CD4-positive, alpha-beta T cell (primary cell): ENCODE measurements at regions not wholly inside any gene's neighbourhood (a gene's known extent, or its start where the extent isn't known, plus 50 kb on each side); places are given as distances from the start of the nearest gene placed in this dataset.

ENCODE experiments used
- ATAC-seq: fragments of 200-7000 bp; cut with Tn5 transposase; one replicate; pipeline ENCODE4 v1.10.0; 2022; ENCODE audit warnings: mild to moderate bottlenecking; ENCODE audit not compliant: poor library complexity
- CTCF ChIA-PET: fragments of 350-600 bp; sonication (Branson Sonifier 250); formaldehyde crosslinking; loops from one replicate; lab custom pipeline; 2021; ENCODE audit warnings: antibody characterized with exemption, inconsistent platforms; lab: Charles Lee
- POLR2A ChIA-PET: fragments of 350-600 bp; sonication (Branson Sonifier 250); formaldehyde crosslinking; loops from one replicate; lab custom pipeline; 2021; ENCODE audit warnings: antibody characterized with exemption, inconsistent platforms; lab: Charles Lee
- DNase-seq, 14 experiments: peaks; one replicate each; pipeline ENCODE4 v3.0.0-alpha.2; 2013 to 2020; ENCODE audit warnings: mixed read lengths in 2 of 14
- H3K27ac ChIP-seq, 2 donors: one replicate each; pipeline versions ENCODE4 v1.5.1 to v1.7.0; 2013; ENCODE audit warnings: low read length in 2 of 2, low read depth in 1 of 2, mild to moderate bottlenecking in 1 of 2
- H3K27me3 ChIP-seq, 2 experiments: 1 replicate in 1 of 2; 2 replicates in 1 of 2; pipeline versions ENCODE4 v1.6.1 to v1.7.0; 2013; ENCODE audit warnings: low read length in 2 of 2, control low read depth in 1 of 2, mild to moderate bottlenecking in 1 of 2, moderate library complexity in 1 of 2; ENCODE audit not compliant: insufficient read depth in 2 of 2, control insufficient read depth in 1 of 2
- H3K36me3 ChIP-seq: one replicate; pipeline ENCODE4 v1.6.1; 2013; ENCODE audit warnings: low read length, control low read depth; ENCODE audit not compliant: insufficient read depth
- H3K4me1 ChIP-seq: one replicate; pipeline ENCODE4 v1.6.1; 2013; ENCODE audit warnings: low read length, control low read depth; ENCODE audit not compliant: insufficient read depth
- H3K4me3 ChIP-seq: one replicate; pipeline ENCODE4 v1.5.1; 2013; ENCODE audit warnings: mild to moderate bottlenecking, low read length, moderate library complexity
- H3K9me3 ChIP-seq, 2 experiments: 1 replicate in 1 of 2; 2 replicates in 1 of 2; pipeline versions ENCODE4 v1.6.1 to v1.7.0; 2013; ENCODE audit warnings: low read length in 2 of 2, mild to moderate bottlenecking in 2 of 2, control low read depth in 1 of 2, moderate library complexity in 1 of 2; ENCODE audit not compliant: control insufficient read depth in 1 of 2, insufficient read depth in 1 of 2
- H3K27ac Mint-ChIP-seq: one replicate; pipeline ENCODE4 v1.8.0; 2020; ENCODE audit warnings: mixed read lengths
- H3K27me3 Mint-ChIP-seq: one replicate; pipeline ENCODE4 v1.8.0; 2021; ENCODE audit warnings: mixed read lengths
- H3K36me3 Mint-ChIP-seq: one replicate; pipeline ENCODE4 v1.8.0; 2021; ENCODE audit warnings: low read depth, mixed read lengths
- H3K4me1 Mint-ChIP-seq: one replicate; pipeline ENCODE4 v1.8.0; 2021; ENCODE audit warnings: low read depth, mixed read lengths
- H3K4me3 Mint-ChIP-seq: one replicate; pipeline ENCODE4 v1.8.0; 2020; ENCODE audit warnings: mild to moderate bottlenecking, mixed read lengths
- H3K9me3 Mint-ChIP-seq: one replicate; pipeline ENCODE4 v1.8.0; 2020; ENCODE audit warnings: mixed read lengths
- CTCF ChIP-seq: fragments of 200-600 bp; IDR thresholded peaks from one replicate; pipeline ENCODE4 v1.8.0; 2022; ENCODE audit warnings: antibody characterized with exemption, mild to moderate bottlenecking
- intact Hi-C, 2 experiments: fragments of 100-400 bp; cut with DNase I in 1 of 2; cut with micrococcal nuclease in 1 of 2; formaldehyde crosslinking; loops; one replicate each; pipeline versions ENCODE4 v1.15.1 to v1.9.0; 2023 to 2025; cut with DNase I, micrococcal nuclease

- Mint-ChIP-seq H3K9me3 (no peaks in the 10 kb centered on the region), H3K27ac (no peak overlapping the region), H3K36me3 (no peaks in the 10 kb centered on the region), H3K4me3 (no peak overlapping the region), H3K4me1 (no peaks in the 10 kb centered on the region), H3K27me3 (peaks cover 21% of the 10 kb centered on the region)
- no peaks in the 10 kb centered on the region for H3K4me1 ChIP-seq
- CTCF ChIA-PET = no interaction called here
- H3K27me3 ChIP-seq = peaks cover 0 to 2% of the 10 kb centered on the region in 2 experiments
- no peak overlapping the region for H3K4me3 ChIP-seq
- intact Hi-C loops = no loop called here
- POLR2A ChIA-PET = no interaction called here
- TF ChIP-seq CTCF = no peak
- no peaks in the 10 kb centered on the region for H3K36me3 ChIP-seq
- H3K27ac ChIP-seq = no peak overlapping the region
- DNase-seq (no peak), ATAC-seq (no peak)
- H3K9me3 ChIP-seq = peaks cover 0 to 22% of the 10 kb centered on the region in 2 experiments
Observed at GRCh38 chr16:49024896-49025295, 256.7 kb downstream of the CBLN1 start.

GRCh38 chr16:49024016-49024415 lies 257.6 kb downstream of the CBLN1 start:
- H3K9me3 ChIP-seq = peaks cover 0 to 24% of the 10 kb centered on the region in 2 experiments
- no peak for DNase-seq
- intact Hi-C loops = no loop called here
- POLR2A ChIA-PET = no interaction called here
- Mint-ChIP-seq H3K27me3 (peaks cover 21% of the 10 kb centered on the region), H3K36me3 (no peaks in the 10 kb centered on the region), H3K9me3 (no peaks in the 10 kb centered on the region), H3K4me3 (no peak overlapping the region), H3K27ac (no peak overlapping the region), H3K4me1 (no peaks in the 10 kb centered on the region)
- no peak overlapping the region for H3K27ac ChIP-seq
- H3K27me3 ChIP-seq = peaks cover 0 to 2% of the 10 kb centered on the region in 2 experiments
- CTCF ChIA-PET = no interaction called here
- H3K4me1 ChIP-seq = no peaks in the 10 kb centered on the region
- no peak for ATAC-seq
- no peak for TF ChIP-seq CTCF
- no peak overlapping the region for H3K4me3 ChIP-seq
- H3K36me3 ChIP-seq = no peaks in the 10 kb centered on the region

- intact Hi-C loops = no loop called here
Observed at GRCh38 chr16:49023050-49023449, 258.6 kb downstream of the CBLN1 start.

More at GRCh38 chr16:49023050-49023449, 258.6 kb downstream of the CBLN1 start:
- ChIA-PET CTCF (no interaction called here), POLR2A (no interaction called here)
- no peak for TF ChIP-seq CTCF
- peaks cover 0 to 20% of the 10 kb centered on the region in 2 experiments for H3K9me3 ChIP-seq
- peaks cover 21% of the 10 kb centered on the region for H3K27me3 Mint-ChIP-seq
- no peak overlapping the region for H3K27ac ChIP-seq
- peaks cover 0 to 2% of the 10 kb centered on the region in 2 experiments for H3K27me3 ChIP-seq
- no peak overlapping the region for H3K27ac Mint-ChIP-seq
- no peaks in the 10 kb centered on the region for H3K9me3 Mint-ChIP-seq
- DNase-seq (no peak), ATAC-seq (no peak)
- H3K4me3 Mint-ChIP-seq = no peak overlapping the region
- no peak overlapping the region for H3K4me3 ChIP-seq
- H3K36me3 ChIP-seq = no peaks in the 10 kb centered on the region
- H3K4me1 ChIP-seq = no peaks in the 10 kb centered on the region
- H3K36me3 Mint-ChIP-seq = no peaks in the 10 kb centered on the region
- H3K4me1 Mint-ChIP-seq = no peaks in the 10 kb centered on the region
